ENCODE measurements at regions not wholly inside any gene's neighbourhood (a gene's known extent, or its start where the extent isn't known, plus 50 kb on each side); places are given as distances from the start of the nearest gene placed in this dataset.

GRCh38 chr9:79286992-79287707, 284.6 kb upstream of the TLE4 start:
- Mint-ChIP-seq H3K4me3 (no peak overlapping the region), H3K9me3 (no peaks in the 10 kb centered on the region), H3K27ac (no peak overlapping the region), H3K4me1 (ENCODE audit: low read depth) (no peaks in the 10 kb centered on the region), H3K36me3 (ENCODE audit: low read depth) (no peaks in the 10 kb centered on the region), H3K27me3 (ENCODE audit: low read depth) (no peaks in the 10 kb centered on the region)
- CTCF ChIA-PET, result no interaction called here
- intact Hi-C loops (cut with micrococcal nuclease), result no loop called here
- no peak for DNase-seq

DNA sequence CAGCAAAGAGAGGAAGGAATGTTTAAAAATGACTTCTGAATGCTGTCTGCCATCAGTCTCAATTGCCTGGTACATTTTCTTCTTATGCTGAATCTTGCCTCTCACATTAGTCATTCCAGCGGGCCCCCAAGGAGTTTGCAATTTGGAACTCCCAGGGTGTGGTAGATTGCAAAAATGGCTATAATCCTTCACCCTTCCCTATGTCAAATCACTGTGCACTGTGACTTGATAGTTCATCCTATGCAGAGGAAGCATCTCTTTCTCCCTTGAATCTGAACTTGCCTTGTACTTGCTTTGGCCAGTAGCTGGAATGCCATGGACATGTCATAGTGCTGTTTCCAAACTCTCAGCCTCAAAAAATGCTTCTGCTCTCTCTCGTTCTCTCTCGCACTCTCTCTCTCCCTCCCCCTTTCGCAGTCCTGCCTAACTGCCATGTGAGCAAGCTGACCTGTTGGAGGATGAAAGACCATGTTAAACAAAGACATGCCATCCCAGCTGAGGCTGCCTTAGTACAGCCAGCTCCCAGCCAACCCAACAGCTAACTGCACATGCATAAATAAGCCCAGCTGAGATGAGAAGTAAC, 284.0 kb upstream of the TLE4 start:
- DNase-seq, result no peak
- intact Hi-C loops (cut with micrococcal nuclease), result no loop called here
- Mint-ChIP-seq H3K4me1 (ENCODE audit: low read depth) (no peaks in the 10 kb centered on the region), H3K36me3 (ENCODE audit: low read depth) (no peaks in the 10 kb centered on the region), H3K27ac (no peak overlapping the region), H3K27me3 (ENCODE audit: low read depth) (no peaks in the 10 kb centered on the region), H3K4me3 (no peak overlapping the region), H3K9me3 (no peaks in the 10 kb centered on the region)
- CTCF ChIA-PET, result no interaction called here

DNA sequence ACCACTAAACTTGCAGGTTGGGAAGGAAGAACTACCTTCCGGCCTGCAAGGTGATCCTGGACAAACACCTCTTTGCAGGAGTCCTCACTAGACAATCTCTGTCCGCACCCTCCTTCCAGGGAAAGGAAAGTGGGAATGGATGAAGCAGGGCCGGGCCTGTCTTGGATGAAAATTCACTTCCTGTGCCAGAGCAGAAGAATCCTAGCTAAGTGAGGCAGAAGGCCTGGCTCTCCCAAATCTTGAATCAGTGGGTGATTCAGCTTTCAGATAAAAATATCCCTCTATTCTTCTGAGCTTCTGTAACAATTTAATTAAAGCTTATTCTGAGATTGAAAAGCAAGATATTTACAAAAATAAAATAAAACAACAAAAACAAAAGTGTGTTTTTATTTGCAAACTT, 281.9 kb upstream of the TLE4 start:
- no peaks in the 10 kb centered on the region for H3K9me3 Mint-ChIP-seq
- no peaks in the 10 kb centered on the region for H3K36me3 Mint-ChIP-seq (ENCODE audit: low read depth)
- intact Hi-C loops (cut with micrococcal nuclease), result no loop called here
- no peaks in the 10 kb centered on the region for H3K4me1 Mint-ChIP-seq (ENCODE audit: low read depth)
- H3K4me3 Mint-ChIP-seq, result no peak overlapping the region
- no peaks in the 10 kb centered on the region for H3K27me3 Mint-ChIP-seq (ENCODE audit: low read depth)
- CTCF ChIA-PET, result no interaction called here
- no peak for DNase-seq
- no peak overlapping the region for H3K27ac Mint-ChIP-seq

DNA sequence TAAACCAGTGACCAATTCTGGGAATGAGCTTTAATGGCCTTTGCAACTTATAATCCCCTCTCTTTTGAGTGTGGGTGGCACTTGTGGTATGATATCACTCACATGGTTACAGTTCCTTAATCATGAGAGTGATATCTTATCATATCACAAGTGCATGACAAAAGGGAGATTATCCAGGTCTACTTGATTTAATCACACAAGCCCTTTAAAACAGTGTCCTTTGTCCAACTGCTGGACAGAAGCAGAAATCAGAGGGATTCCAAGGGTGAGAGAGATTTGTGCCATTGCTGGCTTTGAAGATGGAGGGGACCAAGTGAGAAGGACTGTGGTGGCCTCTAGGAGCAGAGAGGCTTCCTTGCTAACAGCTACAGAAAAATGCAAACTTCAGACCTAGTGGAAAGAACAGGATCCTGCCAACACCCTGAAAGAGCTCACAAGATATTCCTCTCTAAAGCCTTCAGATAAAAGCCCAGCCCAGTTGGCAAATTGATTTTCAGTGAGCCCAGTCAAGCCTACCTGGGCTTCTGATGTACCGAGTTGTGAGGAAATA, 279.0 kb upstream of the TLE4 start:
- Mint-ChIP-seq H3K27ac (no peak overlapping the region), H3K27me3 (ENCODE audit: low read depth) (peaks cover 2% of the 10 kb centered on the region), H3K36me3 (ENCODE audit: low read depth) (no peaks in the 10 kb centered on the region), H3K4me3 (no peak overlapping the region), H3K9me3 (no peaks in the 10 kb centered on the region), H3K4me1 (ENCODE audit: low read depth) (no peaks in the 10 kb centered on the region)
- intact Hi-C loops (cut with micrococcal nuclease), result no loop called here
- DNase-seq, result no peak
- CTCF ChIA-PET, result no interaction called here

DNA sequence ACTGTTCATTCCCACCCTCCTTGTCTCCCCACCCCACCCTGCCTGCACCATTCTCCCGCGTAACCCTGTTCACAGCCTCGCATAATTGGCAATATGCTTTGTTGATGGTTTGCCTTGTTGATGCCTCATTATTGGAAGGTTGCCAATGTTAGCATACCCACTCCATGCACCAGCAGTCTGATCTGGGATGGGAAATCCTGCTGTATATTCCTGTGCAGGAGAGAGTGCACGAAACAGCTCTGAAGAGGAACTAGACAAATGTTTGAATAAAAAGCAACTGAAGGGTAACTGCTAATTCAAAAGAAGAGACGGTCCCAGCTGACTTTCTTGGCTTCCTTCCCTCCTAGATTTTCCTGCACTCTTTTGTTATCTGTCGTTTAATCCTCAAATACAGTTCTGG, 271.7 kb upstream of the TLE4 start:
- CTCF ChIA-PET, result no interaction called here
- H3K4me3 Mint-ChIP-seq, result no peak overlapping the region
- intact Hi-C loops (cut with micrococcal nuclease), result no loop called here
- no peaks in the 10 kb centered on the region for H3K36me3 Mint-ChIP-seq (ENCODE audit: low read depth)
- peaks cover 9% of the 10 kb centered on the region for H3K27me3 Mint-ChIP-seq (ENCODE audit: low read depth)
- no peaks in the 10 kb centered on the region for H3K4me1 Mint-ChIP-seq (ENCODE audit: low read depth)
- no peaks in the 10 kb centered on the region for H3K9me3 Mint-ChIP-seq
- no peak overlapping the region for H3K27ac Mint-ChIP-seq
- DNase-seq, result no peak

- Mint-ChIP-seq H3K36me3 (ENCODE audit: low read depth) (no peaks in the 10 kb centered on the region), H3K4me1 (ENCODE audit: low read depth) (no peaks in the 10 kb centered on the region), H3K27ac (no peak overlapping the region), H3K4me3 (no peak overlapping the region), H3K27me3 (ENCODE audit: low read depth) (peaks cover 9% of the 10 kb centered on the region), H3K9me3 (no peaks in the 10 kb centered on the region)
- CTCF ChIA-PET, result no interaction called here
- intact Hi-C loops (cut with micrococcal nuclease), result no loop called here
- DNase-seq, result no peak
Measured at GRCh38 chr9:79301085-79301484, 270.7 kb upstream of the TLE4 start.

DNA sequence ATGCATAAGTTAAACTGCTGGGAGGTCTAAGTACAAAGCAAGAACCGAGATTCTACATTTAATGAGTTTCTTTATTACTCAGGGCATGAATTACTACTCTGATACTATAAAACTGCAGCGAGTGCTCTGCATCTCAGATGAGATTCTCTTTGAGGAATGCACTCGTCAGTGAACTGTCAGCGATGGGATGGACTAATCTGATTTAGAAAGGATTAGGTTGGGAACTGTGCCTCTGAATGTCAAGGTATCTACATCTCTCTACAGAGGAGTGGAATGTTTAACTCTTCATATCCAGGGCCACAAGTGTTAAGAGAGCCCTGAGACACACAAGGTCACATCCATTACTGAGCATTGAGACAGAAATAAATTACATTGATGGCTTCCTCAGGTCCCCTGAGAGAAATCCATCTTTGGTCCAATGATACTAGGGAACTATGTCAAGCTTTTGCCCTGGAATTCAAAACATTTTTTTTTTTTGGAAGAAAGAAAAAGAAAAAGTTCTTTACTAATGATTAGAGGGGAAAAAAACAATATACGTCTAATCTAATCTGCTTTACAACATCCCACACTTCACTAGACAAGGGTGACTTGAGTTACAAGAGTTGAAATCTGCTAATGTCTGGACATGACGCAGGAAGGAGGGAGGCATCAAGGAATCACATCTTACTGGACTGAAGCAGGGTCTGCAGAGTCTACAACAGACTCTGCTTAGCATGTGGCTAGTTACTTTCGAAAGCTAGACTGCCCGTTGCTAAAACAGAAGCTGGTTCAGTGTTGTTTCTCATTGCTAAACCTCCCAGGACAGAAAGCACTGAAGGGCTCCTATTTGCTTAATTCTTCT, 270.0 kb upstream of the TLE4 start:
- H3K4me3 Mint-ChIP-seq, result no peak overlapping the region
- H3K4me1 Mint-ChIP-seq (ENCODE audit: low read depth), result no peaks in the 10 kb centered on the region
- H3K27ac Mint-ChIP-seq, result no peak overlapping the region
- intact Hi-C loops (cut with micrococcal nuclease), result no loop called here
- no peak for DNase-seq
- no peaks in the 10 kb centered on the region for H3K36me3 Mint-ChIP-seq (ENCODE audit: low read depth)
- H3K27me3 Mint-ChIP-seq (ENCODE audit: low read depth), result peaks cover 8% of the 10 kb centered on the region
- H3K9me3 Mint-ChIP-seq, result no peaks in the 10 kb centered on the region
- CTCF ChIA-PET, result no interaction called here

- Mint-ChIP-seq H3K4me1 (ENCODE audit: low read depth) (no peaks in the 10 kb centered on the region), H3K36me3 (ENCODE audit: low read depth) (no peaks in the 10 kb centered on the region), H3K27me3 (ENCODE audit: low read depth) (peaks cover 7% of the 10 kb centered on the region), H3K27ac (no peak overlapping the region), H3K4me3 (no peak overlapping the region), H3K9me3 (no peaks in the 10 kb centered on the region)
- CTCF ChIA-PET, result no interaction called here
- no peak for DNase-seq
- intact Hi-C loops (cut with micrococcal nuclease), result no loop called here
Measured at GRCh38 chr9:79302569-79302968, 269.2 kb upstream of the TLE4 start.

DNA sequence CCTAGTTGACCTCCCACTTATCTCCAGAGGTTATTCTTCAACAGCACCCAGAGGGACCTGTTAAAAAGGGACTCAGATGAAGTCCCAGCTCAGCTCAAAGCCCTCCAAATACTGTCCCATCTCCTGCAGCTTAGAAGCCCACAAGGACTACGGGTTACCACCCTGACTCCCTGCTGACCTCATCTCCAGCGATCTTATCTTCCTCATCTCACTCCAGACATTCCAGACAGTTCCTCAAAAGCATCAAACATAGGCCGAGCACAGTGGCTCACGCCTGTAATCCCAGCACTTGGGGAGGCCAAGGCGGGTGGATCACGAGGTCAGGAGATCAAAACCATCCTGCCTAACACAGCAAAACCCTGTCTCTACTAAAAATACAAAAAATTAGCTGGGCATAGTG, 263.8 kb upstream of the TLE4 start:
- Mint-ChIP-seq H3K36me3 (ENCODE audit: low read depth) (no peaks in the 10 kb centered on the region), H3K9me3 (no peaks in the 10 kb centered on the region), H3K4me1 (ENCODE audit: low read depth) (no peaks in the 10 kb centered on the region), H3K4me3 (no peak overlapping the region), H3K27ac (no peak overlapping the region), H3K27me3 (ENCODE audit: low read depth) (peaks cover under 1% of the 10 kb centered on the region)
- DNase-seq, result no peak
- CTCF ChIA-PET, result interaction anchor here (0.6 kb wide), 1 partner anchor 325 kb away, joined by 4 read pairs; no protein-coding TSS in a partner anchor
- intact Hi-C loops (cut with micrococcal nuclease), result no loop called here

DNA sequence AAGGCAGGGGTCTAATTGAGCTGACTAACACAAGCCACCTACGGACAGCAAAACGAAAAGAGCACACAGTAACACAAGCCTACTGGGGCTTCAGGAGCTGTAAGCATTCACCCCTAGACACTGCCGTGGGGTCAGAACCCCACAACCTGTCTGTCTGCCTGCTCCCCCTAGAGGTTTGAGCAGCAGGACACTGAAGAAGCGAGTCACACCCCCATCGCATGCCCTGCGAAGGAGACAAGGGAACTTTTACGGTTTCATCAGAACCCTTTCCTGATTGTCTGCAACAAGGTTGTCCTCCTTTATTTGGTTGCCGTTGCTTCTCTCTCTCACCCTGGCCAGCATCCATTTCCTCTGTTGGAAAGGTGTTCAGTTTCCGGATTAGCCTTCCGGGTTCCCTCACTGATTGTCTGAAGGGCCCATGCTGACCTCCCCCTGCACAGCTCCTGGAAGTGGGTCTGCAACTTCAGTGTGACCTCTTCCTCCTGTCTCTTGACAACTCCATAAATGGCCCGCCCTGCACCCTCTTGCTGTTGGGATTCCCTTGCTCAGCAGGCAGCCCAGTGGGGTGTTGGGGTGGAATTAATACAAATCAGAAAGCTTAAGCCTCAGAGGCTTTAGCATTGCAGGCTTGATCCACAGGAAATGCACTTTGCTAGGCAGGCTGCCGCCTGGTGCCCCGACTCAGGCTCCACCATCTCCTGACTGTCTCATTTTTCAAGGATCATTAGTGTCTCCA, 258.9 kb upstream of the TLE4 start:
- H3K27me3 Mint-ChIP-seq (ENCODE audit: low read depth), result peaks cover 6% of the 10 kb centered on the region
- CTCF ChIA-PET, result no interaction called here
- no peaks in the 10 kb centered on the region for H3K4me1 Mint-ChIP-seq (ENCODE audit: low read depth)
- no peaks in the 10 kb centered on the region for H3K36me3 Mint-ChIP-seq (ENCODE audit: low read depth)
- H3K4me3 Mint-ChIP-seq, result no peak overlapping the region
- intact Hi-C loops (cut with micrococcal nuclease), result no loop called here
- H3K27ac Mint-ChIP-seq, result no peak overlapping the region
- no peak for DNase-seq
- no peaks in the 10 kb centered on the region for H3K9me3 Mint-ChIP-seq

- no peaks in the 10 kb centered on the region for H3K36me3 Mint-ChIP-seq (ENCODE audit: low read depth)
- H3K27me3 Mint-ChIP-seq (ENCODE audit: low read depth), result peaks cover 6% of the 10 kb centered on the region
- no peak overlapping the region for H3K4me3 Mint-ChIP-seq
- intact Hi-C loops (cut with micrococcal nuclease), result no loop called here
- no peak for DNase-seq
- no peaks in the 10 kb centered on the region for H3K4me1 Mint-ChIP-seq (ENCODE audit: low read depth)
- CTCF ChIA-PET, result no interaction called here
- H3K9me3 Mint-ChIP-seq, result peaks cover 3% of the 10 kb centered on the region
- no peak overlapping the region for H3K27ac Mint-ChIP-seq
Measured at GRCh38 chr9:79325501-79325900, 246.3 kb upstream of the TLE4 start.

GRCh38 chr9:79329861-79330260, 241.9 kb upstream of the TLE4 start:
- DNase-seq, result no peak
- CTCF ChIA-PET, result no interaction called here
- intact Hi-C loops (cut with micrococcal nuclease), result no loop called here
- Mint-ChIP-seq H3K36me3 (ENCODE audit: low read depth) (no peaks in the 10 kb centered on the region), H3K27ac (no peak overlapping the region), H3K4me3 (no peak overlapping the region), H3K9me3 (no peaks in the 10 kb centered on the region), H3K4me1 (ENCODE audit: low read depth) (no peaks in the 10 kb centered on the region), H3K27me3 (ENCODE audit: low read depth) (peaks cover under 1% of the 10 kb centered on the region)

Measured in activated naive CD4-positive, alpha-beta T cell treated with anti-CD3 and anti-CD28 coated beads for 36 hours (primary cell).